HG03280 (cell line): ENCODE measurements at regions not wholly inside any gene's neighbourhood (a gene's known extent, or its start where the extent isn't known, plus 50 kb on each side); places are given as distances from the start of the nearest gene placed in this dataset.

Source experiments
- ATAC-seq: cut with Tn5 transposase; IDR thresholded peaks from one replicate; pipeline ENCODE4 v1.9.1; 2021; ENCODE audit warnings: mild to moderate bottlenecking, moderate library complexity; ENCODE audit not compliant: unreplicated experiment

DNA sequence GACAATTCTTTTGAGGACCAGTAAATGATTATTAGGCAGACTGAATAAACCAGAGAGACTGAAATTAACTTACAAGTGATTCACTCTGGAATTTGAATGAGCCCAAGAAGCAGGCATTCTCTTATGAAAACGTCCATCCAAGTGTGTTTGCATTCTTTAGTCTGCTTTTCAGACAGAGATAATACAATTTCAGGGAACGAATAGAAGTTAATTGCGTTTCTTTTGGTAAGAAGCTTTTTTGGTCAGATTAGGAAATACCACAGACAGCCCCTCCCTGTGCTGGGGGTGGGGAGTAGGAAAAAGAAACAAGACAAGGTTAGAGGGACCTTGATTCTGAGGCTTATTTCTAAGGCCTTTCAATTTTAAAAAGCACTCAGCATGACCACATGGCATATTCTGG, 874.4 kb downstream of the SUCLG1 start:
- ATAC-seq, result no peak

GRCh38 chr2:83582589-83582988, 876.5 kb downstream of the SUCLG1 start:
- ATAC-seq, result no peak

GRCh38 chr2:83579507-83579906, 879.6 kb downstream of the SUCLG1 start:
- ATAC-seq, result no peak

DNA sequence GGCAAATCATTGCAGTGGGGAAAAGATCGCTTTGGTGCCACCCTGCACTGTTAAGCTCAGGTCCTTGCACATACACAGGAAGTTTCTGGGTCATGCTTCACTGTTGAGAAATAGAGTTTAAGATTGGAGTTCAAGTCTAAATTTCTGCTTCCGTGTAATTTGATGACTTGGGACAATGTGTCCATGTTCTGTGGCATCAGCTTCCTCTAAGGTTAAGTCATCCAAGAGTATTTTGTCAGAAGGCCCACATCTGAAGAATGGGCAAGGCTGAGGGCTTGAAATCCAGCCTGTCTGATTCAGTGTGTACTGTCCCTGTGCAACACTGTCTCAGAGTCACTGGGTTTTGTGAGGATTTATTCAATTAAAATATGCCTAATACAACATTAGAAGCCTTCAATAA, 880.7 kb downstream of the SUCLG1 start:
- ATAC-seq, result no peak

GRCh38 chr2:83574614-83575013, 884.5 kb downstream of the SUCLG1 start:
- no peak for ATAC-seq

DNA sequence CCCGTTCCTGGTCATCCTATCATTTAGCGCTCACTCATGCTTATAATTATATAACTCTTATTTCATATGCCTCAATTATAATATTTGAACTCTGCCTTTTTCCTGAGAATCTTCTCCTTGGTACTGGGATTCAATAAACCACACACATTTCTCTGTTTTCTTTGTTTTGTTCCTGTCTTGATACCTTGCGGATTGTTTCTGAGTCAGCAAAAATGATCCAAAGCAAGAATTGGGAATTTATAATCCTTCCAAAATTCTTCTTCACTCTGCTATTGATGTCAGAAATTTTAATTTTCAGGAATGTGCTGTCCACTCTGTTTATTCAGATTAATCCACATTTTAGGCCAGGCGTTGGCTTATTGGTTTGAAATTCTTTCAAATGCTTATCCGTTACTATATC, 886.0 kb downstream of the SUCLG1 start:
- no peak for ATAC-seq

DNA sequence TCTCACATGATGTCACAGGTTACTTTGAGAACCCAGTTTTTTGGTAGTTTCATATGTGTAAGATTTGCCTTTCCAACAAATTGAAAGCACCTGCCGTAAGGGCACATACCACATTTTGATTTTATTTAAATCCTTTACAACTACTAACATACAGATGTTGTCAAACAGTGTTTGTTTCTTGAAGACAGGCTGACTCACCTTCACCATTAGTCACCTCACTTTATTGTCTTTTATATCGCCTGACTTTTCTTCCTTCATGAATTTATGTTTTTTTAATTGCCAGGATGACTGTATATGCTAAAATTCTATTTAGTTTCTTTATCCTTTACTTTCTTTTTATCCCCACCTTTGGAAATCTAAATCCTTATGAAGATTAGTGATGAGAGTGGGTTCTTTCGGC, 886.7 kb downstream of the SUCLG1 start:
- no peak for ATAC-seq

- no peak for ATAC-seq
Observed at GRCh38 chr2:83567551-83567950, 891.5 kb downstream of the SUCLG1 start.

DNA sequence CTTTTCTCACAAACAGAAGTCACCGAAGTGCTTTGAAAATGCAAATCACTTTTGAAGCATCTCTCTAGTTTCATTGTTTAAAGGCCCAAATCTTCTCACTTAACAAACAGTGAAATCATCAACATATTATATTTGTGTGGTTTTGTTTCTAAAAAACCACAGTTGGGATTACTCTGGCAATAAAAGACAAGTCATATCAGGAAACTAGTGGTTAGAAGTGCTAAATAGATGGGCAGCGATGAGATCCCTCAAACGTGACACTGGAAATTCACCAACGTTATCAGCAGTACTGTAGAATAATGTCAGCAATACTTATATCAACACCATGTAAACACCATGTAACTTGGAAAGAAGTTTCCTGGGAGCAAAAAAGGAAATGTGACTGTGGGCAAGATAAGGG, 893.5 kb downstream of the SUCLG1 start:
- ATAC-seq, result no peak

GRCh38 chr2:83565181-83565580, 893.9 kb downstream of the SUCLG1 start:
- no peak for ATAC-seq

DNA sequence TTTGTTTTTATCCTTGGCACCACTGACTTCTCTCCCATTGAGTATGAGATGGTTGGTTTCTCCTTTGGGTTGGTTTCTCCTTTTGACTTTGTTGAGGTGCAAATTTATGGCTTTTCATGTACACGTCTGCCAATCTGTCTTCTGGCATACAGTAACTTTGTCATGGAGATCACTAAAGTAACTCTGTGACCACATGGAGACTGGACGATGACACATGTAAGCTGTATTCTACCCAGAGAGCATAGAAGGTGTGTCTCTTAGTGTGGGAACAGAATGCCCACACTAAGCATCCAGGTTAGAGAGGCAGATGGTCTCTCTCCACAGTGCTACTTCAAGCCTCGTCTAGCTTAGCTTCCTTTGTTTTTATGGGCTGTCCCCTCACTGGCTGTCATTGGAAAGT, 897.5 kb downstream of the SUCLG1 start:
- ATAC-seq, result no peak

- no peak for ATAC-seq
Observed at GRCh38 chr2:83536556-83536955, 922.5 kb downstream of the SUCLG1 start.

DNA sequence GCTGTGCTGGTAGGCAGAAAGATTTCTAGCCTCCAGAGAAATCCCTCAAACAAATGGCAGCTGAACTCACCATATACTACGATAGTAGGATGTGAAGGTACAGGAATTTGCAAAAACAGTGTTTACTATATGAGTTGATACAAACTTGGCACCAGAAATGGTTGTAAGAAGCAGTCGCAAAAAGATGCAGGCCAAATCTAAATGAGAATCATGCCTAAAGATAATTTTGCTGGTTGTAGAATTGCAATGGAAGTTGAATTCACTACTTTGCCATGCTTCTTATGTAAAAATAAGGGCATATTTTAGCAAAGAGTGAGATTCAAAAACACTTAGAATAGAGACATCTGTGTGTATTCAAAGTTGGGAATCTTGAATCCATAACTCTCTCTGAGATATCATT, 924.7 kb downstream of the SUCLG1 start:
- ATAC-seq, result no peak

DNA sequence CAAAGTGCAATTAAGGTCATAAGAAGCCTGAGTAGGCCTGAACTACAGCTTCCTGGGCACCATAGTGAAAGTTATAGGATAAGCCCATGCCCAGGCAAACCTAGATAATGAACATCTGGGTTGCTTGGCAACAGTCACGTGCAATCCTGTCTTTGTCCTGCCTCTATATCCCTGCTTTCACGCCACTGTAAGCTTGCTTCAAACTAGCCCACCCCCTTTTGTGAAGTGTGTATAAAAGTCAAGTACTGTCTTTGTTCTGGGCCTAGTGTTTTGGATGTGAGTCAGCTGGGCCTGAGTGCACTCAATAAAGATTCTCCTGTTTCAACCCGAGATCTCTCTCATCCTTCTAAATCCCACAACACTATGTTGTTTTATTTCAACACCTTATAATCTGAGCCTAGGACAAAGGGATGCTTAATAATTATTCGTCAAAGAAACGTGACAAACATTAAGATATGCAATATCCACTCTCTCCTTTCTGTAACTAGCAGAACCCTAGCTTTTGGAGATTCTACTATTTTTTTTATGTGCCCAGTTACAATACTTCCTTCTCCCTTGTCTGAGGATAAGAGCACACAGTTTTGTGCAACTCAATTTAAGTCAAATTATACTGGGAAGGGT, 927.8 kb downstream of the SUCLG1 start:
- no peak for ATAC-seq

DNA sequence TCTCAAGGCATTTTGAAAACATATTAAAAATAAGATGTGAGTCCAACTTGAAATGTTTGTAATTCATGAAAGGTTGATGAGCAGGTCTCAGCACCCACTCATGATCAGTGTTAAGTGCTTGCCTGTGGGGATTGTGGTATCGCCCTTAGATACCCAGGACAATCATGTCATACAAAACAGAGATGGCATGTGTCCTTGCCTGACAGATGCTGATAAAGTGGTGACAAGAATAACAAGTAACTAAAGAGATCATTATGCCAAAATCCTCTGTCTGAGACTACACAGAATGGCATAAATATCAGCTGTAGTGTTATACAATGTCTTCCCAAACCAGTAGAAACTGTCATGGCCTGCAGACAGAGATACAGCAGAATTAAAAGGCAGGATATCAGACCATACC, 930.3 kb downstream of the SUCLG1 start:
- no peak for ATAC-seq

DNA sequence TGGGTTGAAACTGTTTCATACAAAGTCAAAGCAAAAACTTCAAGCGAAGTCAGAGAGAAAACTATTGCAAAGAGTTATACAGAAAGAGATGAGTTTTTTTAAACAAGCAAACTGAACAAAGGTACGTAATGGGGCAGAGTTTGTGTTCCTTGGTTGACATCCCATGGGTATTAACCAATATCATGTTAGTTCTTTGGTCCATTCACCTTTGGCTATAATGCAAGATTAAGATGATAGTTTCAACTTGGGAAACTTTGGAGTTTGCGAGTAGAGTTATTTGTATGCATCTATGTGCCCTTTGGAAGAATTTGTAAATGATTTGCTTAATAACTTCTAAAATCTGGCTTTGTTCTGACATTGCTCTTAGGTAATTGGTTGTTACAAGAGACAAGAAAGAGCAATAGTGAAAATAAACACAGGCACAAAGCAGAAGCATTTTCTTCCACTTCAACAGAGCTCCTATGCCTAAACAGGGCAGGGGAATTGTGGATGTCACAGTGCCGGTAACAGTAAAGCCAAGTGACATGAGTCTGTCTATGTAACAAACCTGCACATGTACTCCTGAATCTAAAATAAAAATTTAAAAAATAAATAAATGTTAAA, 936.1 kb downstream of the SUCLG1 start:
- no peak for ATAC-seq

- ATAC-seq, result no peak
Observed at GRCh38 chr2:83517727-83518368, 941.2 kb downstream of the SUCLG1 start.

DNA sequence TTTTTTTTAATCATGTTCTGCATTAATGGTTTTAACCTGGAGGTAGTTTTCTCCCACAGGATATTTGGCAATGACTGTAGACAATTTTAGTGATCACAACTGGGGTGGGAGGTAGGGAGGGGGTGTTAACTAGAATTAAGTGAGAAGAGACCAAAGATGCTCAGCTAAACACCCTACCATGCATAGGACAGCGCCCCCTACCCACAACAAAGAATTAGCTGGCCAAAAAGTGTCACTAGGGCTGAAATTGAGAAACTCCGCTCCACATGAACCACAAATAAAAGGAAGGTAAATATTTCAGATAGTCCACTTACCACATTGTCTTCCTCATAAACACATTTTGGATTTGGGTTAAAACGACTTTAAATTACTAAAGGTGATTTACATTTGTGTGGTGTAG, 942.6 kb downstream of the SUCLG1 start:
- no peak for ATAC-seq

GRCh38 chr2:83487451-83487850, 971.6 kb downstream of the SUCLG1 start:
- ATAC-seq, result no peak

GRCh38 chr2:83481436-83481835, 977.6 kb downstream of the SUCLG1 start:
- no peak for ATAC-seq

DNA sequence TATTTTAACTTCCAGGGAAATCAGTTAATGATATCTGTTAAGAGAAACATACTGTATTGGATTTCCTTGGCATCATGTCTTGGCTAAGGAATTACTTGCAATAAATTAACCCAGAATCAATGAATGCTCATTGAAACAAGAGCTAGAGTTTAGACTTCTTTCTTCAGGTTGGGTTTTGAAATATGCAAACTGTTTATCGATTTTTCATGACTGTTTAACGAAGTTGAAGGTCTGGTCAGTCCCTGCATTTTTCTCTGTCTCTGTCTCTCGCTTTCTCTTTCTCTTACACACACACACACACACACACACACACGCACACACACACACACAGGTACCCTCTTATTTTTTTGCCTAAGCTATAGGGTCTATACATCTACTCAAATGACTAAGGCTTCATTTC, 981.0 kb downstream of the SUCLG1 start:
- ATAC-seq, result no peak

DNA sequence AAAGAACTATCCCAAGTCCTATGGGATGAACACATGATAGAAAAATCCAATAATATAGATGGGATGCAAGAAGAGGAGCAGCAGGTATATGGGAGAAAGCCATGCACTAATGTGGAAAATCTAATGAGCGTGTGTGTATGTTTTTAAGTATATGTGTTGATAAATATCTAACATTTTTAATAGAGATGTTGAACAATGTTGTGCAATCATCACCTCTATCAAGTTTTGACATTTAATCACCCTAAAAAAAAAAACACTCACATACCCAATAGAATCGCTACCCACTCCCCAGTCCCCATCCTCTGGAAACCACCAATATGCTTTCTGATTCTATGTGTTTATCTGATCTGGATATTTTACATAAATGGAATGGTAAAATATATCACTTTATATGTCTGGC, 983.7 kb downstream of the SUCLG1 start:
- no peak for ATAC-seq

GRCh38 chr2:83471655-83472054, 987.4 kb downstream of the SUCLG1 start:
- ATAC-seq, result no peak
